HCT116 (cell line): ENCODE measurements at regions not wholly inside any gene's neighbourhood (a gene's known extent, or its start where the extent isn't known, plus 50 kb on each side); places are given as distances from the start of the nearest gene placed in this dataset.

Experiments
- ATAC-seq: fragments of 200-7000 bp; cut with Tn5 transposase; 2 replicates; pipeline ENCODE4 v1.9.1; 2020; ENCODE audit warnings: mild to moderate bottlenecking, moderate library complexity
- BruUV-seq: library from RNA; stranded (reverse); fragments of 400-500 nt; replicated peaks from 2 replicates; lab custom pipeline; 2021; lab: Mats Ljungman, UMichigan
- CTCF ChIA-PET: fragments of 300-600 bp; sonication (Branson Sonifier 250); formaldehyde crosslinking; loops from one replicate; lab custom pipeline; 2021; ENCODE audit warnings: antibody characterized with exemption; lab: Charles Lee
- POLR2A ChIA-PET: fragments of 300-600, 350-600 bp; sonication (Branson Sonifier 250); formaldehyde crosslinking; loops from one replicate; lab custom pipeline; 2021; ENCODE audit warnings: antibody characterized with exemption; lab: Charles Lee
- RAD21 ChIA-PET, 2 experiments: fragments of 300-600 bp; sonication (Branson Sonifier 250); formaldehyde crosslinking; loops; one replicate each; lab custom pipeline; 2023; ENCODE audit warnings: low total read pairs in 2 of 2; ENCODE audit not compliant: uncharacterized antibody in 2 of 2, unreplicated experiment in 2 of 2, low non-redundant PET in 1 of 2; lab: Charles Lee
- DNase-seq: peaks from one replicate; pipeline ENCODE4 v3.0.0-alpha.2; 2010; ENCODE audit warnings: low read depth, low spot score
- H2AFZ ChIP-seq: fragments of 200-600 bp; shearing (Covaris generic), sonication (generic); 2 replicates; pipeline ENCODE4 v1.6.1; 2017; ENCODE audit warnings: low read depth, mixed run types, mixed read lengths, antibody characterized with exemption, low read length; ENCODE audit not compliant: poor library complexity, severe bottlenecking
- H3K27ac ChIP-seq: 2 replicates; pipeline ENCODE4 v1.5.1; 2012; ENCODE audit warnings: low read depth, low read length
- H3K27me3 ChIP-seq: fragments of 200-600 bp; sonication (generic); 2 replicates; pipeline ENCODE4 v1.6.1; 2016; ENCODE audit warnings: mixed run types, low read length, mixed read lengths; ENCODE audit not compliant: insufficient read depth
- H3K36me3 ChIP-seq, 2 experiments: fragments of 200-500 bp in 1 of 2; fragments of 200-600 bp in 1 of 2; sonication (Bioruptor generic) in 1 of 2; sonication (generic) in 1 of 2; 2 replicates each; pipeline versions ENCODE4 v1.5.1 to v1.6.1; 2014 to 2016; ENCODE audit warnings: low read length in 2 of 2, inconsistent platforms in 1 of 2, mixed read lengths in 1 of 2, mixed run types in 1 of 2; ENCODE audit not compliant: insufficient read depth in 2 of 2, control insufficient read depth in 1 of 2
- H3K4me1 ChIP-seq, 2 experiments: fragments of 200-600 bp in 1 of 2; sonication (generic) in 1 of 2; 2 replicates each; pipeline versions ENCODE4 v1.5.1 to v1.6.1; 2012 to 2017; ENCODE audit warnings: low read length in 2 of 2, inconsistent platforms in 1 of 2, mild to moderate bottlenecking in 1 of 2, mixed read lengths in 1 of 2, mixed run types in 1 of 2, moderate library complexity in 1 of 2; ENCODE audit not compliant: insufficient read depth in 2 of 2, control insufficient read depth in 1 of 2
- H3K4me2 ChIP-seq: fragments of 200-600 bp; sonication (generic); 2 replicates; pipeline ENCODE4 v1.6.1; 2017; ENCODE audit warnings: mixed run types, low read length, mixed read lengths
- H3K4me3 ChIP-seq, 2 experiments: fragments of 200-600 bp in 1 of 2; sonication (generic) in 1 of 2; replicated peaks in 1 of 2; 2 replicates each; pipeline ENCODE4 v1.5.1; 2011 to 2016; ENCODE audit warnings: low read length in 2 of 2, control low read depth in 1 of 2, low read depth in 1 of 2, mild to moderate bottlenecking in 1 of 2, mixed read lengths in 1 of 2, mixed run types in 1 of 2
- H3K79me2 ChIP-seq: fragments of 200-600 bp; sonication (generic); 2 replicates; pipeline ENCODE4 v1.6.1; 2017; ENCODE audit warnings: mild to moderate bottlenecking, mixed run types, low read length, moderate library complexity, mixed read lengths; ENCODE audit not compliant: insufficient read depth
- H3K9ac ChIP-seq: fragments of 200-600 bp; sonication (generic); 2 replicates; pipeline ENCODE4 v1.6.1; 2016; ENCODE audit warnings: low read length, mixed read lengths
- H3K9me2 ChIP-seq: fragments of 200-600 bp; sonication (generic), shearing (Covaris generic); 2 replicates; pipeline ENCODE4 v1.6.1; 2017; ENCODE audit warnings: mixed run types, mild to moderate bottlenecking, moderate library complexity; ENCODE audit not compliant: insufficient read depth
- H3K9me3 ChIP-seq, 2 experiments: fragments of 200-500 bp in 1 of 2; fragments of 200-600 bp in 1 of 2; sonication (Bioruptor generic) in 1 of 2; sonication (generic) in 1 of 2; 2 replicates each; pipeline ENCODE4 v1.6.1; 2014 to 2017; ENCODE audit warnings: low read length in 2 of 2, mixed read lengths in 2 of 2, inconsistent platforms in 1 of 2, low read depth in 1 of 2, mild to moderate bottlenecking in 1 of 2, mixed run types in 1 of 2, moderate library complexity in 1 of 2; ENCODE audit not compliant: control insufficient read depth in 1 of 2, insufficient read depth in 1 of 2
- H4K20me1 ChIP-seq: fragments of 200-600 bp; sonication (generic), shearing (Covaris generic); 2 replicates; pipeline ENCODE4 v1.6.1; 2017; ENCODE audit warnings: mixed run types, mild to moderate bottlenecking, moderate library complexity; ENCODE audit not compliant: insufficient read depth
- ELF1 ChIP-seq: IDR thresholded peaks from 2 replicates; pipeline ENCODE4 v1.6.1; 2012; ENCODE audit warnings: low read depth, borderline replicate concordance
- EZH2 ChIP-seq: fragments of 200-600 bp; sonication (generic); IDR thresholded peaks from 2 replicates; pipeline ENCODE4 v1.6.1; 2017; ENCODE audit warnings: antibody characterized with exemption, mixed run types
- MAX ChIP-seq: IDR thresholded peaks from 2 replicates; pipeline ENCODE4 v1.6.1; 2012
- POLR2A ChIP-seq: IDR thresholded peaks from 2 replicates; pipeline ENCODE4 v1.7.0; 2011; ENCODE audit warnings: borderline replicate concordance; ENCODE audit not compliant: insufficient read depth, insufficient read length; ENCODE audit errors: extremely low read depth
- POLR2AphosphoS5 ChIP-seq: IDR thresholded peaks from 2 replicates; pipeline ENCODE4 v1.6.1; 2011; ENCODE audit warnings: mild to moderate bottlenecking, low read depth, low read length, moderate library complexity
- SIN3A ChIP-seq: IDR thresholded peaks from 2 replicates; pipeline ENCODE4 v1.6.1; 2012; ENCODE audit warnings: low read depth
- YY1 ChIP-seq: IDR thresholded peaks from 2 replicates; pipeline ENCODE4 v1.6.1; 2011; ENCODE audit warnings: low read length, low read depth, moderate library complexity, mild to moderate bottlenecking; ENCODE audit not compliant: insufficient replicate concordance; ENCODE audit errors: extremely low read depth
- ZBTB33 ChIP-seq: IDR thresholded peaks from 2 replicates; pipeline ENCODE4 v1.6.1; 2011; ENCODE audit warnings: mild to moderate bottlenecking, low read length, moderate library complexity; ENCODE audit not compliant: insufficient replicate concordance; ENCODE audit errors: extremely low read depth
- ZNF274 ChIP-seq: fragments of 200-500 bp; sonication (Bioruptor generic); IDR thresholded peaks from 2 replicates; pipeline ENCODE4 v1.6.1; 2014; ENCODE audit warnings: mild to moderate bottlenecking, low read depth, low read length, inconsistent platforms
- intact Hi-C: fragments of 100-400 bp; cut with micrococcal nuclease; formaldehyde crosslinking; loops from 2 replicates; pipeline ENCODE4 v1.10.0; 2022

- Histone ChIP-seq H3K79me2 (no peaks in the 10 kb centered on the region), H3K36me3 (no peaks in the 10 kb centered on the region), H4K20me1 (no peaks in the 10 kb centered on the region), H2AFZ (no peak overlapping the region), H3K4me3 (no peak overlapping the region), H3K27ac (no peak overlapping the region), H3K4me2 (no peak overlapping the region), H3K27me3 (no peaks in the 10 kb centered on the region), H3K9ac (no peak overlapping the region), H3K4me1 (no peaks in the 10 kb centered on the region), H3K9me3 (peaks cover 8 to 17% of the 10 kb centered on the region in 2 experiments; a peak in 2 of 4 replicates), H3K9me2 (no peaks in the 10 kb centered on the region)
- ATAC-seq = no peak
- no peak for DNase-seq
- TF ChIP-seq SIN3A (no peak), EZH2 (no peak), ZNF274 (no peak), POLR2AphosphoS5 (no peak), YY1 (no peak), ZBTB33 (no peak), POLR2A (no peak), MAX (no peak), ELF1 (no peak)
- ChIA-PET CTCF (no interaction called here), POLR2A (no interaction called here), RAD21 (no interaction called here)
- intact Hi-C loops = no loop called here
- no TSS peak for BruUV-seq
Observed at GRCh38 chr18:65255417-65255816, 495.4 kb upstream of the CDH7 start.
